ENCODE measurements at regions not wholly inside any gene's neighbourhood (a gene's known extent, or its start where the extent isn't known, plus 50 kb on each side); places are given as distances from the start of the nearest gene placed in this dataset.

- Histone ChIP-seq H3K9me2 (ENCODE audit: insufficient read depth) (no peaks in the 10 kb centered on the region), H3K27ac (ENCODE audit: low read depth, low read length) (no peak overlapping the region), H2AFZ (ENCODE audit: low read depth, low read length, poor library complexity, severe bottlenecking) (no peak overlapping the region), H3K36me3 (ENCODE audit: control insufficient read depth in 1 of 2, insufficient read depth in 2 of 2, low read length in 2 of 2) (no peaks in the 10 kb centered on the region), H4K20me1 (ENCODE audit: insufficient read depth) (no peaks in the 10 kb centered on the region), H3K27me3 (ENCODE audit: insufficient read depth, low read length) (no peaks in the 10 kb centered on the region), H3K79me2 (ENCODE audit: insufficient read depth, low read length) (no peaks in the 10 kb centered on the region), H3K4me3 (replicated peaks in 1 of 2; ENCODE audit: low read depth in 1 of 2, low read length in 2 of 2) (no peak overlapping the region), H3K9ac (ENCODE audit: low read length) (no peak overlapping the region), H3K4me1 (ENCODE audit: control insufficient read depth in 1 of 2, insufficient read depth in 2 of 2, low read length in 2 of 2) (no peaks in the 10 kb centered on the region), H3K4me2 (ENCODE audit: low read length) (no peak overlapping the region), H3K9me3 (ENCODE audit: control insufficient read depth in 1 of 2, insufficient read depth in 1 of 2, low read depth in 1 of 2, low read length in 2 of 2) (peaks cover 0 to 4% of the 10 kb centered on the region in 2 experiments; a peak in 1 of 4 replicates)
- no TSS peak for BruUV-seq (replicated peaks)
- RAD21 ChIA-PET (ENCODE audit: low non-redundant PET in 1 of 2, low total read pairs in 2 of 2, uncharacterized antibody in 2 of 2, unreplicated experiment in 2 of 2): no interaction called here
- CTCF ChIA-PET: no interaction called here
- intact Hi-C loops (cut with micrococcal nuclease): no loop called here
- TF ChIP-seq SRF (IDR thresholded peaks at IDR 0.05; ENCODE audit: low read depth): no peak
- no peak for TF ChIP-seq ELF1 (IDR thresholded peaks at IDR 0.05; ENCODE audit: borderline replicate concordance, low read depth)
- no peak for TF ChIP-seq ZNF274 (IDR thresholded peaks at IDR 0.05; ENCODE audit: low read depth, low read length)
- TF ChIP-seq EGR1 (IDR thresholded peaks at IDR 0.05; ENCODE audit: low read depth): no peak
- TF ChIP-seq SP1 (IDR thresholded peaks at IDR 0.05; ENCODE audit: low read depth): no peak
- TF ChIP-seq ZFX (IDR thresholded peaks at IDR 0.05): no peak
- TF ChIP-seq POLR2AphosphoS5 (IDR thresholded peaks at IDR 0.05; ENCODE audit: low read depth, low read length): no peak
- no peak for TF ChIP-seq EZH2phosphoT487 (IDR thresholded peaks at IDR 0.05; ENCODE audit: borderline replicate concordance)
- TF ChIP-seq, protein P1, sequence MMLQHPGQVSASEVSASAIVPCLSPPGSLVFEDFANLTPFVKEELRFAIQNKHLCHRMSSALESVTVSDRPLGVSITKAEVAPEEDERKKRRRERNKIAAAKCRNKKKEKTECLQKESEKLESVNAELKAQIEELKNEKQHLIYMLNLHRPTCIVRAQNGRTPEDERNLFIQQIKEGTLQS (IDR thresholded peaks at IDR 0.05): no peak
- no peak for TF ChIP-seq MAX (IDR thresholded peaks at IDR 0.05)
- TF ChIP-seq FOSL1 (IDR thresholded peaks at IDR 0.05; ENCODE audit: low read depth): no peak
- TF ChIP-seq, protein P2, sequence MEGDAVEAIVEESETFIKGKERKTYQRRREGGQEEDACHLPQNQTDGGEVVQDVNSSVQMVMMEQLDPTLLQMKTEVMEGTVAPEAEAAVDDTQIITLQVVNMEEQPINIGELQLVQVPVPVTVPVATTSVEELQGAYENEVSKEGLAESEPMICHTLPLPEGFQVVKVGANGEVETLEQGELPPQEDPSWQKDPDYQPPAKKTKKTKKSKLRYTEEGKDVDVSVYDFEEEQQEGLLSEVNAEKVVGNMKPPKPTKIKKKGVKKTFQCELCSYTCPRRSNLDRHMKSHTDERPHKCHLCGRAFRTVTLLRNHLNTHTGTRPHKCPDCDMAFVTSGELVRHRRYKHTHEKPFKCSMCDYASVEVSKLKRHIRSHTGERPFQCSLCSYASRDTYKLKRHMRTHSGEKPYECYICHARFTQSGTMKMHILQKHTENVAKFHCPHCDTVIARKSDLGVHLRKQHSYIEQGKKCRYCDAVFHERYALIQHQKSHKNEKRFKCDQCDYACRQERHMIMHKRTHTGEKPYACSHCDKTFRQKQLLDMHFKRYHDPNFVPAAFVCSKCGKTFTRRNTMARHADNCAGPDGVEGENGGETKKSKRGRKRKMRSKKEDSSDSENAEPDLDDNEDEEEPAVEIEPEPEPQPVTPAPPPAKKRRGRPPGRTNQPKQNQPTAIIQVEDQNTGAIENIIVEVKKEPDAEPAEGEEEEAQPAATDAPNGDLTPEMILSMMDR (IDR thresholded peaks at IDR 0.05 in 2 of 3, conservative IDR thresholded peaks at IDR 0.05 in 1 of 3; ENCODE audit: borderline replicate concordance in 1 of 3, insufficient read depth in 1 of 3, low read depth in 2 of 3, low read length in 2 of 3): no peak
- no peak for TF ChIP-seq JUND (IDR thresholded peaks at IDR 0.05)
- TF ChIP-seq CBX3 (IDR thresholded peaks at IDR 0.05; ENCODE audit: low read depth): no peak
- no peak for TF ChIP-seq SIN3A (IDR thresholded peaks at IDR 0.05; ENCODE audit: low read depth)
- no peak for TF ChIP-seq CEBPB (IDR thresholded peaks at IDR 0.05; ENCODE audit: low read depth)
- TF ChIP-seq POLR2A (IDR thresholded peaks at IDR 0.05; ENCODE audit: borderline replicate concordance, extremely low read depth, insufficient read depth, insufficient read length): no peak
- ATAC-seq (no peak), DNase-seq (ENCODE audit: low read depth, low spot score) (no peak)
- POLR2A ChIA-PET: no interaction called here
These were observed 280.3 kb downstream of the BCAT1 start for GRCh38 chr12:24668563-24668962.

Measured in HCT116 (cell line).